Fibroblast of peridontal ligament (primary cell): ENCODE measurements at regions not wholly inside any gene's neighbourhood (a gene's known extent, or its start where the extent isn't known, plus 50 kb on each side); places are given as distances from the start of the nearest gene placed in this dataset.
"Not testable (repeated sequence)": the region's sequence is repeated elsewhere in the genome, so short reads cannot be mapped to it uniquely, and the experiment has no call there.

Source experiments
- DNase-seq: peaks from one replicate; pipeline ENCODE4 v3.0.0-alpha.2; 2010; ENCODE audit errors: extremely low read depth

DNA sequence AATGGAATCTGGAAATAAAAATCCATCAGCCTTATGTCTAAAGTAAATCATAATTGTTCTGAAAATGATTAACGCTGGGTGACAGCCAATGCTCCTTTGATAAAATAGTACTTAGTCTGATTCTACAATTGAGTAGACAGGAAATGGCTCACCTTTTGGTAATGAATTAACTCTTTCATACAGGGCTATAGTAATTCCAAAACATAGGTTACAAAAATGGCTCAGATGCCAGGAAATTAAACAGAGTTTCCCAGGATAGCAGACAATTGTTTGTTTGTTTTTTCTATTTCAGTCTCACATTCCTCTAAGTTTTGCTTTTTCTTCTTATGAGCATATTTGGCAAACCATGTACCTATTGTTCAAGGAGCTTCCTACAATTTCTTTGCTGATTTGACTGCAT lies 257.2 kb upstream of the EPHA7 start:
- DNase-seq = no peak

DNA sequence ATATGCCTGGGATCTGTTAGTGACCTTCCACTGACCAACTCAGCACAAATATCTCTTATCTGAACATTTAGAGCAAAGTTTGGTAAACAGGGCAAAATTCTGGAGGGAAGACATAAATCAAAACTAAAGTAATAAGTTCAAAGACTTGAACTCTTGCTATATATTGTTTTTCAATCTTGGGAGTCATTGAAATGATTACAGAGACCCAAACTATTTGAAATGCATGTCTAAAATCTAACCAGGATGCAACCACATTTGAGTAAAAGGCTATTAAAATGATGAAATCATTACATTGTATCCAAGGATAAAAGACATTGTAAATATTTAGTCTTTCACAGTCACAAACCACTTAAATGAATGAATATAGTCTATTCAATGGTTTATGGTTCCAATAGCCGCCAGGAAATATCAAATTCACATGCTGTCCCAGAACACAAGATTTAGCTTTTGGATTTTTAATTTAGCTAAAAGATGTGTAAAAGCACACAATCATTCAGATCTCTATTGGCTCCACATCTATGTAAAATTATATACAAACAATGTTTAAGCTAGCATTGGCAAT lies 256.6 kb upstream of the EPHA7 start:
- no peak for DNase-seq

GRCh38 chr6:93663111-93663510 lies 243.8 kb upstream of the EPHA7 start:
- no peak for DNase-seq

GRCh38 chr6:93654548-93654947 lies 235.2 kb upstream of the EPHA7 start:
- no peak for DNase-seq

DNA sequence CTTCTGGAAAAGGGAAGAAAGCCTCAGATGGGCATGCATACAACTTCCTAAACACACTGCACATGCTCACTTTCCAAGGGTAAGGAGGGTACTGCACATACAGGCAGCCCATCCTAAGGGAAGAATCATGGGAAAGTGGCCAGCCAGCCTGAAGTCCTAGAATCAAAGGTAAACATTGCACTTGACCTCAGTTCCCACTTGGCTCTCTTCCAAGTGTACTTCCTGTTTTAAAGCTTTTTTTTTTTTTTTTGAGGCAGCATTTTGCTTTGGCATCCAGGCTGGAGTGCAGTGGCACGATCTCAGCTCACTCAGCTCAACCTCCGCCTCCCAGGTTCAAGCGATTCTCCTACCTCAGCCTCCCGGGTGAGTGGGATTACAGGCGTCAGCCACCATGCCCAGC lies 225.3 kb upstream of the EPHA7 start:
- no peak for DNase-seq

GRCh38 chr6:93639126-93639525 lies 219.8 kb upstream of the EPHA7 start:
- no peak for DNase-seq

GRCh38 chr6:93636987-93637664 lies 217.8 kb upstream of the EPHA7 start:
- not testable (repeated sequence) for DNase-seq

GRCh38 chr6:93624408-93624807 lies 205.0 kb upstream of the EPHA7 start:
- DNase-seq = no peak

- no peak for DNase-seq
Measured at GRCh38 chr6:93621442-93621841, 202.1 kb upstream of the EPHA7 start.

DNA sequence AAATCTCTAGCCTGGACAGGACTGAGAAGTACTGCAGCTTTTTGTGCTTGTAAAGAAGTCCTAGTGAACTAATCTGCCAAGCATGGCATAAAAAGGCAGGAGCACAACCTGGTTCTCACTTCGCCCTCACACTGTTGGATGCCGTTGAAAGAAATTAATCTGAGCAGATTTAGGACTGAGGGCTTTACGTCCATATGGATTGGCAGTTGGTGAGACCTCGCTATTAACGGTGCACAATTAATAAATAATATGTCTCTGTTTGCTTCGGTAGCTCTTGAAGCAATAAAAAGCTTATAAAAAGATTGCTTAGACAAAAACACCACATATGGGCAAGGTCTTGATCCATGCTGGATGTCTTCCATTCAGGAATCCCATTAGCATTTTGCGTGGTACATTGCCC lies 185.6 kb upstream of the EPHA7 start:
- no peak for DNase-seq

- DNase-seq = no peak
Measured at GRCh38 chr6:93592417-93592816, 173.1 kb upstream of the EPHA7 start.

DNA sequence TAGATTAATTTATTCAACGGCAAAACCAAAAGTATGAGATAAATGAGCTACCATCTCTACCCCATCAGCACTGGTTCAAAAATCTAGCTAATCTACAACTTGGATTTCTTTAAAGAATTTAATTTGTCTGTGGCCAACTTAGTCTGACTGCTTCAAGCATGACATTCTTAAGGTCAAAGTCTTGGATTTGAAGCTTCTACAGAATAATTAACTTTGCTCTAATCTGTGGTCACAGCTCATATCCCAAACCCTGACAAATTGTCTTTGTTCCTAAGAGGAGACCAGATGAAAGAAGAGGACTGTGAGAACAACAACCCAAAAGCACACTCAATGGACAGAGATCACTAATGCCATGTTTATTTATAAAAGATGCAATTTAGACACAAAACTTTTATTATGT lies 166.9 kb upstream of the EPHA7 start:
- no peak for DNase-seq

DNA sequence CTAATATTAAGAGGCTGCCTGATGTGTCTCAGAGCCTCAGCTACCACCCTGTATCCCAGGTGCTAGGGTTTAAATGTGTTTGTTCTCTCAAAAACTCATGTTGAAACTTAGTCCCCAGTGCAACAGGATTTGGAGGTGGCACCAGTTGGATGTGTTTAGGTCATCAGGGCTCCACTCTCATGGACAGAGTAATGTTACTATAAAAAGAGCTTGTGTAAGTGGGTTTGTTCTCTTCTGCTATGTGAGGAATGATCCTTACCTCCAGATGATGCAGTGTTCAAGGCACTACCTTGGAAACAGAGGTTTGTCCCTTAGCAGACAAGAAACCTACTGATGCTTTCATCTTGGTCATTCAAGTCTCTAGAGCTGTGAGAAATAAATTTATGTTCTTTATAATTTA lies 164.9 kb upstream of the EPHA7 start:
- DNase-seq = no peak

GRCh38 chr6:93581371-93581770 lies 162.0 kb upstream of the EPHA7 start:
- DNase-seq = no peak

DNA sequence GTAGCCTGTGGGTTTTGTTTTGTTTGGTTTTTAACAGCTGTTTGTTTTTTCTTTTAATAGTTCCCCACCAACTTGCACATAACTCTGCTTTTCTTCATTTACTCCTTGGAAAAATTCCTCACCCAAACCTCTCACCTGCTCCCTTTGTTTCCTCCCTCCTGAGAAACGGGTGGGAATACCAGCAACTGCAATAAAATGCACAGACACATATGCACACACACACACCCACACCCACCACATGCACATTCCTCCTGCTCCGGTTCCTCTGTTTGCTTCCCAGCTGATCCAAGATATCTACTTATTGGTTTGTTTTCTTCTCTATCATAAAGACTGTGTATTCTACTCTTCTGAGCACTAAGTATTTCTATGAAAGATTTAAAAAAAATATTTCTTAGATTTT lies 161.1 kb upstream of the EPHA7 start:
- no peak for DNase-seq

DNA sequence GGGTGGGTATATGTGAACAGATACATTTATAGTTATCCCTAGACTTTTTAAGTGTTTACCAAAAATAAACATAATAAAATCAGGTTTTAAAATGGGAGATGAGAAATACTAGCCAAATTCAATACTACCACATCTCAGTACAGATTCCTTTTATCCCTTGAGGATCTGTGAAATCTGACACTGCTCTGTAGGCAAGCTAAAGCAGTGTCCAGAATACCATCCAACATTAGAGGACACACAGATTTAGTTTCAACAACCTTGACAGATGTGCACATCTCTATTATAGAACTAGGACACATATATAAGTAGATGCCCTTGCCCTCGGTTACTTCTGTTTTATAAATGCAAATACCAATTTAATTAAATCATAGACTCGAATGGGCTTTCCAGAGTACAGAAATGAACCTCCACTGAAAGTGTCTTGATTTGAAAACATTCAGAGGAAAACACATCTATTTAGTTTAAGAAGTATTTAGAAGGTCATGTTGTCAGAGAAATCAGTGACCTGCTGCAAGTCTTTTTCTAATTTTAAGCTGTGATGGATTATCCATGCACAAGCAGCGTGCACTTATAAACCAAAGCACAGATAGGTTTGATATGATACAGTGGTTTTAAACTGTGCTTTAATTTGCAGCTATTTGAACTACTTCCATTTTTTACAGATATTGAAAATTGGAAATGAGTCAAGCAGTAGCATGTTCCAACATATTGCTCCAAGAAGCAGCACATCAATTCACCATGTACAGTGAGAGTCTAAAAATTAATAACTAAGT lies 156.3 kb upstream of the EPHA7 start:
- no peak for DNase-seq

- no peak for DNase-seq
Measured at GRCh38 chr6:93574299-93574698, 154.9 kb upstream of the EPHA7 start.

- DNase-seq = no peak
Measured at GRCh38 chr6:93571346-93571745, 152.0 kb upstream of the EPHA7 start.

- no peak for DNase-seq
Measured at GRCh38 chr6:93568169-93568568, 148.8 kb upstream of the EPHA7 start.

GRCh38 chr6:93567164-93567563 lies 147.8 kb upstream of the EPHA7 start:
- DNase-seq = no peak

DNA sequence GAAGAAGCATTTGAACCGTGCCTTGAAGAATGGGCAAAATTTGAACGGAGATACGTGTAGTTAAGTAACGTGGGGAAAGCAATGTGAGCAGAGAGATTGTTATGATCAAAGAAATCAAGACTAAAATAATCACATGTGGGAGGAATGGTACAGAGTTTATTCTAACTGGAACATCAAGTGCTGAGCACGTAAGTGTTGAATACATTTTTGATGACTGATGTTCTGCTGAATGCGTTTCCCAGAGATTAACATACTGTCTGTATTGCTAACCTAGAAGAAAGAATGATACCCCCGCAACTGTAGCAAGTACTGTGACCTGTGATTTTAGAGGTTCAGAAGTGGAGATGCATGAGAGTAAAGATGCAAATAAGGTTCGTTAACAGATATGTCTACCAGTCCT lies 146.9 kb upstream of the EPHA7 start:
- no peak for DNase-seq

DNA sequence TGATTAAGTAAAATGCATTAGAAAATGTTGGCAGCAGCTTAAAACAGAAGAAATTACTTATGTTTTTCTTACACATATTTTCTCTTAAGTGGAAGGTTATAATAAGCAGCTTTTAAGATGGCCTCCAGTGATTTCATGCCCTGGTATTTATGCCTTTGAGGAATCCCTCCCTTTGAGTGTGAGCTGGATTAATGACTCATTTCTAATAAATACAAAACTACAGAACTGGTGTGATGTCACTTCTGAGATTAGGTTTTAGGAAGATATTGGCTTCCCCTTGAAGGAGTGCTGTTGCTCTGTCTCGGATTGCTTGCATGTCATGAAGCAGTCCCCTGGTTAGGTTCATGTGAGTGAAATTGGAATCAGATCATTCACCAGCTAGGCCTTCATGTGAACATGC lies 143.2 kb upstream of the EPHA7 start:
- no peak for DNase-seq

GRCh38 chr6:93555292-93555691 lies 135.9 kb upstream of the EPHA7 start:
- no peak for DNase-seq
